ENCODE measurements at regions not wholly inside any gene's neighbourhood (a gene's known extent, or its start where the extent isn't known, plus 50 kb on each side); places are given as distances from the start of the nearest gene placed in this dataset.

DNA sequence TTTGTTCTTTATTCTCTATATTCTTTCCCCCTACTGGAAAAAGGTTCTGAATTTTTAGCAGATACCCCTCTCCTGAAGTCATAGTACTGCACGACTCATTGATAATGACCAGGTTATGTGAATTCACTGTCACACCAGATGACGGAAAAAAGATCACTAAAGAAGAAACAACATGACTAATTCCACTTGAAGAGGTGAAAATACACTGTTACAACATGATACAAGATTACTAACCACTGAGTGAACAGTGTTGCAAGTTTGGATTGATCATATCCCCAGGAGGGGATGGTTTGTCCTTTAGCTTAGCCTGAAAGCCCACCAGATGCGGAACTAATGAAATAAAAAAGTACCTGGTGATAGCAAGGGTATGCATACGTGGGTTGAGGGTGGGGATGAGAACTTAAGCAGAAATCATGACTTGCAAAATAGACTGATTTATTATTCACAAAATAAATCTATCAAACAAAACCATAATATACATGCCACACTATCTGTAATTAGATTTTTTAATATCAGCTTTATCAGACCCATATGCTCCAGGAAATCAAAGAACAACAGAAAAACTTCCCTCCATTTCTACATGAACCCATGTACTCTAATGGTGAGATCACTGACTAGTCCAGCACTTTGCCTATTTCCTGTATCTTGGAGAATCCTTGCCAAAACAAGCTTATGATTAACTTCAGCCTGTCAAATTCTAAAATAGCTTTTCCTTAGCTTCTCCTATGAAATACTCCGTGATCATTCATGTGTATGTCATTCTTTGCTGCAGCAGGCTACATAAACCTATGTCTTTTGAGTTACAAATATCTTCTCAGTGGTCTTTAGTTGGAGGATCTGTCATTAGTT lies 257.4 kb upstream of the AGA start:
- DNase-seq, result no peak

DNA sequence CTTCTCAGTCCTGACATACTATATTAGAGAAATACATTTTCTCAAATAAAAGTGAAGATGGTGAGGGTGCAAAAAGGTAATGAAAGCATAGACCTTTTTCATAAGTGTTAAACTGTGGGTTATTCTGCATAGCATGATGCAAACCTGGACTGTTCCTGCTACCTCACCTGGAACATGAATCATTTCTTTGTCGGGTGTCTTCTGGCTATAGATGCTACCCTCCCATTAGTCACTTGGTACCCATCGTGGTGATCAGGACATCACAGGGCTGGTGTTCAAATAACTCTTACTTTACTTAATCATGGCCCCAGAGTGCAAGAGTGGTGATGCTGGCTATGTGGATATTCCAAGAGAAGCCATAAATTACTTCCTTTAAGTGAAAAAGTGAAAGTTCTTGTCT lies 264.7 kb upstream of the AGA start:
- no peak for DNase-seq

DNA sequence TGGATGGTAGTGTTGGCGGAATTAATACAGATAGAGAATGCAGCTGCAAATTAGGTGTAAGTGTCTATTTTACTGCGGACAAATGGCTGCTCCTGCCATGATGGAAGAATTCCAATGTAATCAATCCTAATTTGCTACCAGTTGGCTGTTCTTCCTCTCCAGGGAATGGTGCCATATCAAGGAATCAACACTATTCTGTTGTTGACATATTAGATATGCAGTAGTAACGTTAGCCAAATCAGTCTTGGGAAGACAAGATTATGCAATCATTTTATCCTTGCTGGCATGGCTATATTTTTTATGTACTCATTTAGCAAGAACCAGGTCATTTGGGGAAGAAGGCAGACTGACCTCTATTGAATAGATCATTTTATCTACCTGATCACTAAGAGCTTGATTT lies 271.2 kb upstream of the AGA start:
- DNase-seq, result no peak

DNA sequence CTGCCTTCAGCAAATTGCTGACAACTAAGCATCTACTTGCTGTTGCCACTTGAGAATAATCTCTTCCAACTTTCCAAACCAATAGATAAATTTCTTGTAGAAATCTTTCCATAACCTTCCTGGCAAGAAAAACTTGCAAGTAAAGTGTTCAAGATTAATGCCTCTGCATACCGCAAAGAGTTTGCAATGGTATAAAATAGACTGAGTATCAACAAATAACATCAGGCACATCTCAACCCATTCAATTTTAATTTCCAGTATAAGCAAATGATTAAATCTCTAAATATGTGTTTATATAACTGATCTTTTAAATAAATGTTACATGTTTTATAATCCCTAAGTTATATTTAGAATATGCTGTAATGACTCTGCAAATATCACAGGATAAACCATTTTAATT lies 275.2 kb upstream of the AGA start:
- DNase-seq, result no peak

DNA sequence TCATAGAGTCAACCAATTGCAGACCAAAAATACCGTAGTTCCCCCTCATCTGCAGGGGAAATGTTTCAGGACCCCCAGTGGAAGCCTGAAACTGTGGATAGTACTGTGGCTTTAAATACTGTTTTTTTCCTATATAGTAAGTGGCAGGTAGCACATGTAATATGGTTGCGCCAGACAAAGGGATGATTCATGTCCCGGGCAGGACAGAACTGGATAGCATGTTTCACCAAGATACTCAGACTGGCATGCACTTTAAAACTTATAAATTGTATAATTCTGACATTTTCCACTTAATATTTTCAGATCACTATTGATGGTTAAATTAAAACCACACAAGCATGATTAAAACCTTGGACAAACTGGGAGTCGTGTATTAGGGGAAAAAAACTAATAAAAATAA lies 276.3 kb upstream of the AGA start:
- no peak for DNase-seq

DNA sequence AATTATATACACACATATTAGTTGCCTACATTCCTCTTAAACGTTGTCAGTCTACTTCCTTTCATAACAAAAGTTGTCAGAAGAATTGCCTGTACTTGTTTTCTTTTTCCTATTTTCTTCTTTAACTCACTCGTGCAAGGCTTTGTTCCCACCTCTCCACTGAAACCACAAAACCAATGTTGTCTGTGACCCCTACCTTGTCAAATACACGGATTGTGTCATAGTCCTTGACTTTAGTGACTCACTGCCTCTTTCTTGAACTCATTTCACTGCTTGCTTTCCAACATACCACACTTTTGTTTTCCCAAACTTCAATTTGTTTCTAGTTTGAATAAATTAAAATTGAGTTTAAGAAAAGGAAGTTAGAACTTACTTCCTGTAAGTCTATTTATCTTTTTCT lies 283.9 kb upstream of the AGA start:
- no peak for DNase-seq

DNA sequence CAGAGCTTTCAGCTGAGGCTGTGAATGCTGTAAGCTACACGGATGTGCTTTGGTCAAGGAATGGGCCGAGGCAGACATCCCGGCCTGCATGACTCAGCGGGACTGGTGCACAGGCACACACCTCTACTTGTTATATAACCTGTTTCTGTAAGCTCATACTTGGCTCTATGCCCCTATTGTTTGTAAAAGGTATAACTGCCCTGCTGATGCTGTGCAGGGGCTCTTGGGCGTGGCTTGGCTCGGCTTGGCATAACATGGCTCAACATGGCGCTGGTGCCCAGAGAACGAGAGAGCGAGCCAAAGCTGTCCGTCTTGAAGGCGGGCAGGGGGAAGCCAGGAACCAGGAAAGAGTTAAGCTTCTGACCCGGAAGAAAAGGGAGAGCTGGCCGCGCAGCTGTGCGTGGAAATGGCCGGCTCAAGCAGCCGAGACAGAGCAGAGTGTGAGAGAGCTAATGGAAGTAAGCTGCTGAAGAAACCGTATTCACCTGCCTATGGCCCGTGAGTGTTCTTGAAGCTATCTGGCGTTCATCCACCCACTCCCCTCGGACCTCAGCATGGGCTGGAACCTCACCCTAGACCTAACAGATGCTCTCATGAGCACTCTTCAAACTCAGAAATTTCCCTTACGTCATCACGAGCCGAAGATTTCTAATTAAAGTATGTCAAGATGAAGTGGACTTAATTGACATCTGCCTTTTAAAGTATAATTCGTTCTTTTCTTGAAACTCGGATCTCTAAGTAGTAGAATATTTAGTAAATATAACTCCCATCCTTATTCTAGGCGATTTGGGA lies 286.3 kb upstream of the AGA start:
- no peak for DNase-seq

DNA sequence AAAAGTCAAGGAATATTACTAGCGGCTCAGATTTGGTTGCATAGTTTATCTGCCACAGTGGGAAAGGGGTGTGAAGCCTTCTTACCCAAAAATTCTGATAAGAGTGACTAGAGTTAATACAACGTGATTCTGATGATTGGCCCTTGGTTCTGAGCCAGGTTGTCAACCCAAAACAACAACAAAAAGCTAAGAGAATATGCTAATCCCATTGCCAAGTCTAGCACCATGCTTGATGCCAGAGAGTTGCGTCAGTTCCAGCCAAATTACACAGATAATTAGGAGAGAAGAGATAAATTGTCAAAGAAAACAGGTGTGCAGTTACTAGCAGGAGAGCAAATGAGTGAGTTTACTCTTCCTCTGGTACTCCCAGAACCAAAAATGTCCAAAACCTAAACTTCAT lies 287.4 kb upstream of the AGA start:
- no peak for DNase-seq

DNA sequence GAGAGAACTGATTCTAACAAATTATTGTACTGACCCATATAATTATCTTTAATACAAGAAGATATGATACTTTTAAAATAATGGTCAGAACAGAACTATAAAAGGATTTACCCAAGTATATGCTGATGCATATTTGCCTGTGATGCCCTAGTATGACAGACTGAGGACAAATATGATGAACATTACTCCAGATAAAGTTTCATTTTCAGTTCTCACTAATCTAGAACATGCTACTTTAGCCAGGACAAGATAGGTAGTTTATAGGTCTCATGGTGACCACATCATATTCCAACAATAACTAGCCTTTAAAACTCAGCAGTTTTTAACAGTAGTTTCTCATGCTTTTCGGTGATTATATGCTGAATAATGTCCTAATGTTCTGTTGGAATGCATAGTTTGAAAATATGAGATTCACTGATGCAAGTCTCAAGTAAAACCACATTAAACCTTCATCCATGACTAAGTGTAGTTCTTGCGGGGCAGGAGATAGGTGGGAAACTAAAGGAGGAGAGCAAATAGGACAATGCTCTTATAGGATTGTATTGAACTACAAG lies 295.2 kb upstream of the AGA start:
- no peak for DNase-seq

DNA sequence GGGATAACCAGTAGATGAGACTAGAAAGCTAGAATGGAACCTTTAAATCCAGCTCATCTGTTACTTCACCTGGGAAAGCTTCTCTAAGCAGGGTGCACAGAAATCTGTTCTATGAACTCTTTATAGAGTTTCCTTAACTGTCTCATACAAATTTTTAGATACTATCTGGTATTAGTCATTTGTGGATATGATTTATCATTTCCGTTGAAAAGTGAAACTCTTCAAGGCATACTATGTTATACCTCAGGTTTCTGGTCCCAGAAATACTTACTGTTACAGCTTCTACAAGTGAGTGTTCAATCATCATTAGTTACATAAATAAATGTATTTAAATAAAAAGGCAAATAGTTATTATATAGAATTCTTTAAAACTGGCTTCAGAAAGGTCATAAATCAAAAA lies 298.3 kb upstream of the AGA start:
- no peak for DNase-seq

DNA sequence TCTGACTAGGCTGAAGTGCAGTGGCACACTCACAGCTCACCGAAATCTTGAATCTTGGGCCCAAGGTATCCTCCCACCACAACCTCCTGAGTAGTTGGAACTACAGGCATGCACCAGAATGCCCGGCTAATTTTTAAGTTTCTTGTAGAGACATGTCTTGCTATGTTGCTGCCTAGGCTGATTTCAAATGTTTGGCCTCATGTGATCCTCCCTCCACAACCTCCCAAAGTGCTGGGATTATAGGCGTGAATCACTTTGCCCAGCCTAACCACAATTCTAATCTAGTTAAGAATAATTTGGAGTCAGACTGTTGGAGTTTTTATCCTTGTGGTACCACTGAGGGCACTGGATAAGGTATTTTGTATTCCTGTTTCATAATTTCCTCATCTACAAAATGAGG lies 317.5 kb upstream of the AGA start:
- DNase-seq, result no peak

DNA sequence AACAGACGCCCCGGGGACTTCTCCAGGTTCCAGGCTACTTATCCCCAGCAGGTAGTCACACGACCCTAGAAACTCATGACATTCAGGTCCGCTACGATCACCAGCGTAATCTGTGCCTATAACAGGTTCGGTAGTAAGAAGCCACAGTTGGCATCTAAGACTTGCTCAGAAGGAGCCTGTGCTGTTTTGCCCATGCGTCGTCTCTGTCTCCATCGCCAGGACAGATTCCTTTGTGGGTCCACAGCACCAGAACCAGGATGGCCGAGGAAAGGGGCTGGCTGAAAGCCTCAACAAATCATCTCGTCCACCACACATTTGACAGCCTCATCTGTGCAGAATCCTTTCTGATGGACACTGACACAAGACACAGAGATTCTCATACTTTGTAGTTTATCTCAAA lies 319.5 kb upstream of the AGA start:
- no peak for DNase-seq

DNA sequence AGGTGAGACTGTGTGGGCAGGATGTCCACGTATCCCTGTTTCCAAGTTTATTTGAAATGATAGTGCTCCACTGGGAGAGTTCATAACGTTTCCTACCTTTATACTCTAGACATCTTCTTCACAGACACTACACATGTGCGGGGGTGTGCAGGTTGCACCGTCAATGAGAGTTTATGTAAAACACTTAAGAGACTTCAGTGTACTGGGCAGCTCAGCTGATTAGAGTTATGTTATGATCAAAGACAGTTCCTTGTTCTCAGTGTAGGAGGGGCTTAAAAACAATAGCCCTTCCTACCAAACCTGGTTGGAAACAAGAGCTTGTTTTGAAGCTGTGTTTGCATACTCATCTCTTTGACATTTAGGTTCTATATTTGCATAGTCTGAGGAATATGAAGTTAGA lies 326.9 kb upstream of the AGA start:
- no peak for DNase-seq

DNA sequence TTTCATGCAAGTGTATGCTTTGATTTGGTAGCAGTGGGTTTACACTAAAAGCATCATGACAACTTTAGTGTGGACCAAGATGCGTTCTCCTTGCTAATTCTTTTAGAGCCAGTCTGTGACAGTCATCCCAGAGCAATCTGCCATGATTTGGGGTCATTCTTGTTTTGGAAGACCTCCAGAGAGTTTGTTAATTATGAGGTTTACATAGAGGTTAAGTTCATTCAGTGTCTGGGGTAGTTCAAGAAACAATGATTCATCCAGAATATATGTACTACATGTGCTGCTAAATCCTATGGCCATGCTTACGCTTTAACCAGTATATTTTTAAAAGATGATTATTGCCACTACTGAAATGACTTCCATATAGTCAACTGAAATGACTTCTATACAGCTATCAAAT lies 328.5 kb upstream of the AGA start:
- DNase-seq, result no peak

DNA sequence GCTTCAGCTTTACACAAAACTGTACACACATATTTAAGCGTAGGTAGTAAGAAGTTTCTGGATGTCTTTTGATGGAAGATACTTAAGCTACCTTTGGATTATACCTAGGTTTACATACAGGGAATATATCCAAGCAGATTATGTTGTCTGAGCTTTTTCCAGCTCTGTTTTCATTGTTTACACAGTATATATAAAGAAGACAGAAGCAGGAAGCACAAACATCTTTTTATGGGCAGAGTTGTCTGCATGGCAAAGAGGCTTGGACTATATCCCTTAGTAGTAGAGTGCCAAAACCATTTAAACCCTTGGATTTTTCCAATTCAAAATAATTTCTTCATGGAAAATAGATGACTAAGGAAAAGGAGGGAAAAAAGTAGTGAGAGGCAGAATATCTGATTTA lies 329.4 kb upstream of the AGA start:
- no peak for DNase-seq

DNA sequence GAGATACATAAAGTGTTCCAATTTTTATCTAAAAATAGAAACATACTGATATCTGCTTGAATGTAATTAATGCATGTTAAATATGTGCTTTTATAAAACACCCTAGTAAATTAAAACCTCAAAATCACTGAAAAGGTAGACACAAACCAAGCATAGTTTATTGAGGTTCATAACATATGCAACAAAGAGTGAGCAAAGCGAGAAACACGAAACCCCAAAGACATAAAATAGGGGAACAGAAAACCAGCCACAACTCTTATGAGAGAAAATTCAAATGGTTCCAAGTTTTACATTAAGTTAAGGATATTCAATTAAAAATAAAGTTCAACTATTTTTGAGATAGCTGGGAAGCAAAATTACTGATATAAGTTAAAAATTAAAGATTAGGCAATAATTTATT lies 336.4 kb upstream of the AGA start:
- no peak for DNase-seq

DNA sequence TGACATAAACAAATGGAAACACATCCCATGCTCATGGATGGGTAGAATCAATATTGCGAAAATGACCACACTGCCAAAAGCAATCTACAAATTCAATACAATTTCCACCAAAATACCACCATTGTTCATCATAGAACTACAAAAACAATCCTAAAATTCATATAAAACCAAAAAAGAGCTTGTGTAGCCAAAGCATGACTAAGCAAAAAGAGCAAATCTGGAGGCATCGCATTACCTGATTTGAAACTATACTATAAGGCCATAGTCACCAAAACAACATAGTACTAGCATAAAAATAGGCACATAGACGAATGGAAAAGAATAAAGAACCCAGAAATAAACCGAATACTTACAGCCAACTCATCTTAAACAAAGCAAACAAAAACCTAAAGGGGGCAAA lies 342.8 kb upstream of the AGA start:
- no peak for DNase-seq

DNA sequence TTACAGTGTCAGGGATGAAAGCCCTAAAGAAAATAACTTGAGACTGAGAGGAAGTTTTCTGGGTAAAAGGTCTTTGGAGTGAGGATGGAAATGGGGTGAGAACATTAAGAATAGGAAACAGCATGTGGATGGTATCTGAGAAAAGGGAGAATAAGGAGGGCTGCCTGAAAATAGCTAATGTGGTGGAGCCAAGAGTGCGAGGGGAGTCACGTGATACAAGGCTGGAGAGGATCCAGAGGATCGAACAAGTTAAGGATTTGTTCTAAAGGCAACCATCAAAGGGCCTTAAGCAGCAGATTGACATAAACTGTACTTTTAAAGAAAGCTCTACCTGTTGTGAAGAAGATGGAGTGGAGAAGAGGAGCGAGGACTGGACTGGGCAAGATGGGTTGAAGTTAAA lies 347.4 kb upstream of the AGA start:
- no peak for DNase-seq

DNA sequence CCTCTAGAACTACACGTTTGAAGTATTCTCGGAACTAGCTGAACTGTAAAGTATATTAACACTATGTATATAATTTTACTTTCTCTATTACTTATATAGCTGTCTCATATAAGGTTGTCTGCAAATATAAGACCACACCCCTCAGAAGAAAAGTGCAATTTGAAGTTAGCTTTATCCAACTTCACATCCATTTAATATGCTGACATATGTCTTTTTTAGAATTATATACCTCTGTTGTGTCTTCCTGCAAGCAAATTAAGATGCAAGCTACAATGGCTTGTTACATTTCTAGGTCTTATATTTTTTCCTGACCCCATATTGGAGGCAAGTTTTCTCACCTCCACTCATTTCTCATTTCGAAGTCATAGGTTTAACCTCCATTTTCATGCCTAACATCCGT lies 349.0 kb upstream of the AGA start:
- no peak for DNase-seq

DNA sequence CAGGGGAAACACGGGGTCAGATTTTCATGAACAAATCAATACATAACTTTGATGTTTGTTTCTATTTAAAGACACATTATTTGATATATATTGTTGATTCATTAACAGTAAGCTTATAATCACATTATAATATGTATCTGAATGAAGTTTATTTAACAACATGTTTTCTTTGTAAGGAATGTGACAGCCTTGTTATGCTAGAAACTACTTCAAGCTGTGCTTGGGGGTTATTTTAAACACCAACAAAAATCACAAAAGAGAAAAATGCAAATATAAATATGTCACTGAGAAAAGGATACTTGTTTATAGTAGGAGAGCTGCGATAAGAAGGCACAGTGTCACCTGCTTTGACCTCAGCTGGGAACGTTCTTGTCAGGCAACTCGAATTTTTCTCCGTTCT lies 354.6 kb upstream of the AGA start:
- DNase-seq, result no peak

DNA sequence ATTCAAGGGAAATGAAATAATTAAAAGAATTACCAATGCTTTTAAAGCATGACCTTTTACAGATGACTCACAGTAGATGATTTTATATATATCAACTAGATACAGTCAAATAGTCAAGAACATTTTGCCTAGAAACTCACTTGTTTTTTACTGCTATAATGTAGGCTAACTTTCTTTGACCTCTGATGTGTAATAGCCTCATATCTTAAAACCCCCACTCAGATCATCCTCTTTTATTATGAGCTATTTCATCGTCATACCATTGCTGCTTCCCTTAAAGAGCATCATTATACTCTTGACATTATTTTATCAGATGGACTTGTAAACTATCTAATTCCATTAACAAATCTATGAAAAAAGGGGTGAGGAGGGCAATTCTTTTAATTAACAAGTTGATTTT lies 355.9 kb upstream of the AGA start:
- no peak for DNase-seq

DNA sequence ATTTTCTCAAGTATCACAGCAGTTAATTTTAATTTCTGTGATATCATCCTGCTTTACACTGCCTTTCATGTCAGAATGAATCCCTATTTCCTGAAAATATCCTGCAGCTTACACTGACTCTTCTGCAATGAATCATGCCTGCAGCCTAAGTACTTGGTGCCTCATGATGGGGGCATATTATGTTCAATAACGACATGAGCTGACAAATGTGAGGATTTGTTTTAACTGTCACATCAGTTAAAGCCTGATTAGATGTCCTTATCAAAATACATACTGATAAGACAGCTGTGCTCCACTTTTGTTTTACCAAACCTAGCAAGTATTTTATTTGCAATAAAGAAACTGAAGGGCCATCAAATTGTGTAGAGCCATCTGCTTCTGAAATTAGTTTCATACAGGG lies 359.9 kb upstream of the AGA start:
- DNase-seq, result no peak

DNA sequence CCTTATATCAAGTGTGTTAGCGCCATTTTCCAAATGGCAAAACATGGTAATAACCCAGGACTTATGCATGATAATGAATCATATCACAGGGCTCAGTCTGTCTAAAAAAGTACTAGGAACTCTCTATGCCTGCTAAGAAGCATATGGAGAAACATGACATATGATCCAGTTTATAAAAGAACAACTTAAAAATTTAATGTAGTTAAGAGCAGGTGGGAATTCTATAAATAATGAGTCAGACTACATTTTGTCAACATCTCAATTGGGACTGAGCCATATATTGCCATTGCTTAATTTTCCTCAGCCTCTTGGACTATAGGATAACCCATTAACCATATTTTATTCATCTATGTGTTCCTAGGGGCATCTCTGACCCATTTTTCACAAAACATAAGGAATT lies 360.4 kb upstream of the AGA start:
- DNase-seq, result no peak

DNA sequence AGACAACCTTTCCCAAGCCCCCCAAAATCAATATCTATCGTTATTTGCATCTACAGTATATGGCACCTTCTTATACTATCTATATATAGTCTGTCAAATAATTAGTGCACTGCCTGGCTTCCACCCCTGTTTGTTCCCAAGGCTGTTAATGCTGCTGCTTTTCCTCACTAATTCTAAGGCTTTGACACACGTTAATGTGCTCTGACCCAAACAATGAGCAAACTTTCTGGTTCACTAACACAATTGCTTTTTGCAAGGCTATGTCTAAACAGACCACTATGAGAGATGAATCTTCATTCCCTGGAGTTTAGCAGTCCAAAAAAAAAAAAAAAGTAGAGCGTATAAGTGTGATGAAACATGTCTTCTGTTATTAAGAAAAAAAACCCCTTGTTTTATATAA lies 360.9 kb upstream of the AGA start:
- no peak for DNase-seq
